WTC11 (cell line): ENCODE measurements at regions not wholly inside any gene's neighbourhood (a gene's known extent, or its start where the extent isn't known, plus 50 kb on each side); places are given as distances from the start of the nearest gene placed in this dataset.

Source experiments
- ATAC-seq: fragments of 200-7000 bp; cut with Tn5 transposase; 2 replicates; pipeline ENCODE4 v1.10.0; 2021; ENCODE audit warnings: mild to moderate bottlenecking, moderate library complexity
- CTCF ChIA-PET: fragments of 300-600 bp; sonication (Branson Sonifier 250); formaldehyde crosslinking; loops from one replicate; lab custom pipeline; 2021; ENCODE audit warnings: antibody characterized with exemption; lab: Charles Lee
- POLR2A ChIA-PET: fragments of 350-600 bp; sonication (Branson Sonifier 250); formaldehyde crosslinking; loops from one replicate; lab custom pipeline; 2021; ENCODE audit warnings: antibody characterized with exemption; lab: Charles Lee
- DNase-seq: peaks from one replicate; pipeline ENCODE4 v3.0.0; 2021; ENCODE audit warnings: low spot score
- H3K27ac Mint-ChIP-seq: 2 replicates; pipeline ENCODE4 v1.8.0; 2021; ENCODE audit warnings: mixed read lengths
- H3K27me3 Mint-ChIP-seq: 2 replicates; pipeline ENCODE4 v1.8.0; 2021; ENCODE audit warnings: low read depth, mild to moderate bottlenecking, moderate library complexity, mixed read lengths
- H3K36me3 Mint-ChIP-seq: 2 replicates; pipeline ENCODE4 v1.8.0; 2021; ENCODE audit warnings: mixed read lengths
- H3K4me1 Mint-ChIP-seq: 2 replicates; pipeline ENCODE4 v1.8.0; 2022; ENCODE audit warnings: mixed read lengths
- H3K4me3 Mint-ChIP-seq: 2 replicates; pipeline ENCODE4 v1.8.0; 2021; ENCODE audit warnings: mild to moderate bottlenecking, moderate library complexity, mixed read lengths
- H3K9me3 Mint-ChIP-seq: 2 replicates; pipeline ENCODE4 v1.8.0; 2021; ENCODE audit warnings: mixed read lengths
- E2F1 ChIP-seq: sonication (generic); formaldehyde crosslinking; IDR thresholded peaks from 2 replicates; pipeline ENCODE4 v1.8.0; 2022; ENCODE audit warnings: mild to moderate bottlenecking, missing genetic modification reagents
- E2F5 ChIP-seq: sonication (generic); formaldehyde crosslinking; IDR thresholded peaks from 2 replicates; pipeline ENCODE4 v1.8.1; 2022; ENCODE audit warnings: mild to moderate bottlenecking, moderate library complexity, missing genetic modification reagents
- FOXP1 ChIP-seq: sonication (generic); formaldehyde crosslinking; IDR thresholded peaks from 2 replicates; pipeline ENCODE4 v1.8.0; 2022; ENCODE audit warnings: missing genetic modification reagents, mild to moderate bottlenecking, moderate library complexity, borderline replicate concordance
- HMGXB4 ChIP-seq: sonication (generic); formaldehyde crosslinking; IDR thresholded peaks from 2 replicates; pipeline ENCODE4 v1.8.1; 2023; ENCODE audit warnings: mild to moderate bottlenecking, moderate library complexity, missing genetic modification reagents
- JAZF1 ChIP-seq: fragments of 250-450 bp; sonication (Bioruptor Pico); IDR thresholded peaks from 2 replicates; pipeline ENCODE4 v1.9.0; 2021; ENCODE audit warnings: moderate library complexity, mild to moderate bottlenecking, inconsistent platforms
- KAT7 ChIP-seq: sonication (generic); formaldehyde crosslinking; IDR thresholded peaks from 2 replicates; pipeline ENCODE4 v1.8.1; 2023; ENCODE audit warnings: missing genetic modification reagents, mild to moderate bottlenecking, borderline replicate concordance
- MAX ChIP-seq: sonication (generic); formaldehyde crosslinking; IDR thresholded peaks from 2 replicates; pipeline ENCODE4 v1.8.0; 2022; ENCODE audit warnings: mild to moderate bottlenecking, missing genetic modification reagents
- MLX ChIP-seq: sonication (generic); formaldehyde crosslinking; IDR thresholded peaks from 2 replicates; pipeline ENCODE4 v1.8.1; 2023; ENCODE audit warnings: mild to moderate bottlenecking, missing genetic modification reagents, moderate library complexity
- NFYB ChIP-seq: sonication (generic); formaldehyde crosslinking; conservative IDR thresholded peaks from 2 replicates; pipeline ENCODE4 v1.8.0; 2022; ENCODE audit warnings: low read depth, missing genetic modification reagents
- NR1H2 ChIP-seq: sonication (generic); formaldehyde crosslinking; IDR thresholded peaks from 2 replicates; pipeline ENCODE4 v1.9.0; 2021; ENCODE audit warnings: mild to moderate bottlenecking, moderate library complexity, missing genetic modification reagents
- PRRX2 ChIP-seq: fragments of 250-450 bp; sonication (Bioruptor Pico); IDR thresholded peaks from 2 replicates; pipeline ENCODE4 v1.8.0; 2021; ENCODE audit warnings: mild to moderate bottlenecking
- SP1 ChIP-seq: sonication (generic); formaldehyde crosslinking; conservative IDR thresholded peaks from 2 replicates; pipeline ENCODE4 v1.8.1; 2022; ENCODE audit warnings: missing genetic modification reagents
- STAT6 ChIP-seq: sonication (generic); formaldehyde crosslinking; conservative IDR thresholded peaks from 2 replicates; pipeline ENCODE4 v1.8.1; 2023; ENCODE audit warnings: mild to moderate bottlenecking, low read depth, missing genetic modification reagents, moderate library complexity
- TEAD4 ChIP-seq: sonication (generic); formaldehyde crosslinking; IDR thresholded peaks from 2 replicates; pipeline ENCODE4 v1.8.0; 2022; ENCODE audit warnings: mild to moderate bottlenecking, missing genetic modification reagents
- USF1 ChIP-seq: sonication (generic); formaldehyde crosslinking; IDR thresholded peaks from 2 replicates; pipeline ENCODE4 v1.8.0; 2022; ENCODE audit warnings: mild to moderate bottlenecking, missing genetic modification reagents

- Mint-ChIP-seq H3K27ac (peak overlapping the region; percentile 86), H3K4me1 (peaks cover 70% of the 10 kb centered on the region)
- CTCF ChIA-PET: no interaction called here
Measured at GRCh38 chr2:167484875-167485274, 596.6 kb downstream of the XIRP2 start.

More at GRCh38 chr2:167484875-167485274, 596.6 kb downstream of the XIRP2 start:
- no peak for DNase-seq
- TF ChIP-seq FOXP1 (CRISPR knock-in tag) (no peak), MLX (CRISPR knock-in tag) (no peak), NR1H2 (CRISPR knock-in tag) (no peak), MAX (CRISPR knock-in tag) (no peak), TEAD4 (CRISPR knock-in tag) (no peak), SP1 (no peak), HMGXB4 (CRISPR knock-in tag) (no peak), KAT7 (CRISPR knock-in tag) (no peak), NFYB (CRISPR knock-in tag) (no peak), JAZF1 (no peak), E2F1 (CRISPR knock-in tag) (no peak), PRRX2 (no peak), STAT6 (CRISPR knock-in tag) (no peak), E2F5 (CRISPR knock-in tag) (no peak), USF1 (CRISPR knock-in tag) (no peak)
- Mint-ChIP-seq H3K36me3 (peaks cover 3% of the 10 kb centered on the region; the same call in 1 of the 2 replicates), H3K27me3 (no peaks in the 10 kb centered on the region), H3K9me3 (no peaks in the 10 kb centered on the region; the same call in 1 of the 2 replicates), H3K4me3 (no peak overlapping the region)
- ATAC-seq: no peak
- POLR2A ChIA-PET: no interaction called here
